Posterior vena cava (tissue), 2 donors: ENCODE measurements at regions not wholly inside any gene's neighbourhood (a gene's known extent, or its start where the extent isn't known, plus 50 kb on each side); places are given as distances from the start of the nearest gene placed in this dataset.

Source experiments
- DNase-seq: peaks from one replicate; pipeline ENCODE4 v3.0.0-alpha.2; 2020; ENCODE audit warnings: low spot score
- intact Hi-C, 2 donors: fragments of 100-400 bp; cut with DNase I; formaldehyde crosslinking; loops; one replicate each; pipeline versions ENCODE4 v1.14.1 to v1.14.2; 2022 to 2023
- donor health status: DM: yes; HTN: yes; CAD: no.
- donor health status: DM: yes; HTN: yes; CAD: no.

DNA sequence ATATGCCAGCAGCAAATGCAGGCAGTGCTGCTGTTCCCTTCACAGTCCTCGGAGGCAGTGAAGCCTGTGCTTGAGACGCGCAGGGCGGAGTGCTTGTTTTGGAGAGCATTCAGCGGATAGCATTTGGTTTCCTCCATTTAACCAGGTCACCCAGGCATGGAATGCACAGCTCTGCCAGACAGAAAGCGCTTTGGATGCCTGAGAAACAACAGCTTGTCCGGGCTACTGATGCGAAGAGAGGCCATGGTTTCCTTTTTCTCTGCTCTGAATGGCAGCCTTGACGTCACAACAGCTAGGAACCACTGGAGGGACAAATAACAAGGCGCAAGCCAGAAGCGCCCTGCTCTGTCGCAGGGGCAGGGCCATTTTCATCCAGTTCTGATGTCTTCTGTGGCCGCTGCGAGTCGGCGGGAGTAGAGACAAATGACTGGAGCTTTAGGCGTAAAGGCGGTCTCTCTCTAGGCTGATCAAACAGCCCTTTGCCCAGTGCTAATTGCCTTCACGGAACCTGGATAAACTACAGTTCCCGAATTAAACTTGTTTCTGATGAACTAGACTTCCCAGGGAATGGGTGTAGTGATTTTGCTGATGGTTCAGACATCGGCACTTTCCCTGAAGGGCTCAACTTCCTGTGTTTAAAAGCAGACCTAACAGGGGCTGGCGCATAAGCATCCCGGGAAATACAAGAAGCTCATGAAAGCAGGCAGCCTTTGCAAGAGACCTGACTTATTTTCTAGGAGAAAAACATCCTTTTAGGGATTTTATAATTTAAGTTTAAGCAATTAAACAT, 187.6 kb upstream of the KLF14 start:
- intact Hi-C loops: no loop called here

GRCh38 chr7:130922206-130923112, 188.5 kb upstream of the KLF14 start:
- intact Hi-C loops: no loop called here
- DNase-seq: no peak

More for the DNA sequence above, 187.6 kb upstream of the KLF14 start:
- peak; percentile 89 for DNase-seq

DNA sequence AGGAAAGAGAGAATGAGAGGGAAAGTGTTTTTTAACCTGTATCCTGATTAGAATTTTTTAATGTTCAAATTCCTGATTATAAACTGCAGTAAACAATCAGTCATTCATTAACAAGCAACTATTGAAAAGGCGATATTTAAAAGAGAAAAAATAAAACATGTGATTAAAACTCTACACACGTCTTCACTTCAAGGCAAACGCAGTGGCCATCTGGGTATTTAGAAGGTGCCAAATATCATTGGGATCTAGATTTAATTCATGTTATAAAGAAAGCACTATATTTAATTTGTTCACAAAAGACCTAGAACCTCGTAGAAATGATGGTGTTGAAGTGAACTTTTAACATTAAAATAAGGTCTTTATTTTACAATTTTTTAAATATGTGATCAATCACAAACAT, 189.4 kb upstream of the KLF14 start:
- intact Hi-C loops: no loop called here
- DNase-seq: no peak

DNA sequence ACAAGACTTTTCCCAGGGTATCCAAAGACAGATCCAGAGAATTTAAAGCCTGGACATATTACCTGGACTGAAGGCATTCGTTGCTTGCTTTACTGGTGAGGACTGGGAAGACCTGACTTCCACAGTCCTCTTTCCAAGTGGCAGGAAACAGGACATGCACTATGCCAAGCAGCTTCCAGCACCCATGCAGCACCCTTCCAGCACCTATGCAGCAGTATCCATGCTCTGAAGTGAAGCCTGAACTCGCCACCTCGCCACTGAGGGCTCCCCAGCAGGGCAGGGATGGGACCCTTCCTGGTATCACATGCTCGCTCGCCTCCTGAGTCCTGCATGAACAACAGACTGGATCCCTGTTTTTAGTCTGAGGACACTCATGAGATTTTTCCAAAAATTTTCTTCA, 189.9 kb upstream of the KLF14 start:
- intact Hi-C loops: no loop called here

DNA sequence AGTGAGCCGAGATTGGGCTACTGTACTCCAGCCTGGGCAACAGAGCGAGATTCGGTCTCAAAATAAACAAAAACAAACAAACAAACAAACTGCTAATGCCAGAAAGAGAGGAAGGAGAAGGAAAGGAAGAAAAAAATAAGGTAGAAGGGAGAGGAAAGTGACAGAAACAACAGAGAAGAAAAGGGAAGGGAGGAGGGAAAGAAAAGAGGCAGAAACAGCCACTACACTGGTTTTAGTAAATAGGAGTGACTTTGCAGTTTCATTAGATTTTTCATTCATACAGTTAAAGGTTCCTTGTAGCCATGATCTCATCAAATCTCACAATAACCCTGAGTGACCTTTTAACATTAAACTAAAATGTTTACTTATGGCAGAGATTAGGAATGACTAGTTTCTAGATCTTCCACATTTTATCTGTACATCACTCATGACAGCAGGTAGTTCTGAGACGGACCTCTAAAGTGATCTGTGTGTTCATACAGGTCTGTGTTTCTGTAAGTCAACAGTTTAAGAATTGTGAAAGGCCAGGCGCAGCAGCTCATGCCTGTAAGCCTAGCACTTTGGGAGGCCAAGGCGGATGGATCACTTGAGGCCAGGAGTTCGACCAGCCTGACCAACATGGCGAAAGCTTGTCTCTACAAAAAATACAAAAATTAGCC, 191.3 kb upstream of the KLF14 start:
- intact Hi-C loops: no loop called here
- no peak for DNase-seq

More for the DNA sequence above, 189.9 kb upstream of the KLF14 start:
- DNase-seq: no peak

DNA sequence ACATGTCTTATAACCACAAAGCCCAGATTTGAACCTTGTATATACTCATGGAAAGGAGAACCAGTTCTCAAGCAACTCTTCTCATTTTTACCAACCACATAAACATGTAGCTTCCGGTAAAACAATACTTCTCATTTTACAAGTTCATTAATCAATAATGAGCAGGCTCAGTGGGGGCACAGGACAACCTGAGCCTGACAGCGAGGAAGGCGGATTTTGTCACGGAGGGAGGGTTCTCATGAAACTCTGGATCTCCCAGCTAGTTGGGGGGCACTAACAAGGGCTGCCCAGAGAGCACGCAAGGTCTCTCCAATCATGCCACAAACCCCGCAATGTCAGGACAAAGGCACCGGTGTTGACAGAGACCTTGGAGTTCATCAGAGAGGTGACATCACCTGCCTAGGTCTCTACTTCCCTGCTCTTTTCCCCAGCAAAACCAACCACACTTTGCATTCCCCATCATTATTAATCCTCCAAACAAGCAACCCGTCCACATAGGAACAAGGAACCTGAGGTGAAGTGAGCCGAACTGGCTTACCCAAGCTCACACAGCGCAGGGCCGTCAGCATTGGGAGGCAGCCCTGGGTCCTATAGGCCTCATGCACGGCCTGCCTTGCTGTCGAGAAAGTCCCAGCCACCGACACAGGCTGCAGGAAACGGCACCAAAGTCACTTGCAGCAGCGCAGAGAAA, 192.1 kb upstream of the KLF14 start:
- DNase-seq: no peak
- intact Hi-C loops: no loop called here

GRCh38 chr7:130927062-130927461, 193.1 kb upstream of the KLF14 start:
- intact Hi-C loops: no loop called here

DNA sequence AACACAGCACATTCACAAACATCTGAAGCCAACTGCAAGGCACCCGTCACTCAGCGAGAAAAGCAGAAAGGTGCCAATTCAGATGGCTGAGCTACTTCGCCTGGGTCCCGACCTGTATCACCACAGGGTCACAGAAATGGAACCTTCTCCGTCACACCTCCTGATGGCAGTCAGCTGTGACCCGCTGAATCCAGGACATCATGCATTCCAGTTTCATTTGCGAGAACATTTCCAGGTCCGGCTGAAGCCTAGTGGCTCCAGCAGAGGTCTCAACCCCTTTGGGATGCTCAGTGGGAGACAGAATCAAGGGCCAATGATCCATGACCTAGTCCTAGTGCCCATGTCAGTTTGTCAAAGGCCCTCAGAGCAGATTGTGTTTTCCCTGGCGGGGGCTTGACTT, 193.6 kb upstream of the KLF14 start:
- DNase-seq: no peak
- intact Hi-C loops: no loop called here

More at GRCh38 chr7:130927062-130927461, 193.1 kb upstream of the KLF14 start:
- no peak for DNase-seq

DNA sequence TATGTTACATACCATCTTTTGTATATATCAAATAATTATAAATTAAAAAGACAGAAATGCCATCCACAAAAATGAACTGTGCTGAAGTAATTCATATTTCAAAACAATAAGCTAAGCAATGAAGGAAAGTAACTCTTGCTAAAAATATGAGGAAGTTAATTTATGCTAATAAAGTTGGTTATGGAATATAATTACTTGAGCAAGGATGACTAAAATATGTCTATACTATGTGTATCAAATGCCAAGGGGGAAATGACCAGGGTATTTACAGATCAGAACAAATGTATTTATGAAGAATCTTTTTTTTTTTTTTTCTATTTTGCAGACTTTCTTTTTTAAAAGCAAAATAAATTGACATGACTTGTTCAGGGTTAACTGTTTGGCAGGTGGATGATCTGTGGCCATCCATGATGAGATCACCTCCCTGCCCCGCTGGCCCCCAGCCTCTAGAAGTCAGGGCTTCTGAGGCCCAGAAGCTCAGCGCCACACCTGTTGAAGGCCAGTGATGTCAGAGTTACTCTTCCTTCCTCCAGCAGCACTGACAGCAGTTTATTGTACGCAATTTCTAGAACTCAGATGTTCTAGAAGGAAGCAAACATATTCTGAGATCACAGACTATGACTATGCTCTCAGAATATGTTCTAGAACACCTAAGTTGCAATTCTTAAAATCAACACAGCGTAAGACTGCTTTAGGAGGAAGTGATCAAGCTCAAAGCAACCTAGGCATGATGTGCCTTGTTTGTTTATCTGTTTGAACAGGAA, 196.1 kb upstream of the KLF14 start:
- no peak for DNase-seq
- intact Hi-C loops: no loop called here

DNA sequence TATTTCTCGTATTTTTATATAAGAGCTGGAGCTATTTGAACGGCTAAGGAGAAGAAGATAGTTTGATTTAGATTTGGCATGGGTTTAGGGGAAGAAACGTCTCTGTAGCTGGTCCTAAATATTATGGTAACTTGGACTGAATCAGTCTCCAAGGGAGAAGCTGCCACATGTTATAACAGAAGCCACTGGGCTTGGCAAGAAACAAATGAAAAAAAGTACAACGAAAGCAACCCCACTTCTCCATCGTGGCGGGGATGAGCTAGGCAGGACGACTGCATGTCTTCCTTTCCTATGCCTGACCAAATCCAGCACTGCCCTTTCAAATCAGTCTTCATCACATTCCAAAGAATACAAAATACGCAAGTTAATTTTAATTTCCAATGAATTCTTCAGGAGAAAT, 196.7 kb upstream of the KLF14 start:
- DNase-seq: no peak
- intact Hi-C loops: no loop called here

GRCh38 chr7:130931423-130931822, 197.4 kb upstream of the KLF14 start:
- no peak for DNase-seq
- intact Hi-C loops: no loop called here

- DNase-seq: no peak
- intact Hi-C loops: no loop called here
Observed at GRCh38 chr7:130932088-130932487, 198.1 kb upstream of the KLF14 start.

GRCh38 chr7:130932667-130933432, 198.8 kb upstream of the KLF14 start:
- intact Hi-C loops: no loop called here
- no peak for DNase-seq

DNA sequence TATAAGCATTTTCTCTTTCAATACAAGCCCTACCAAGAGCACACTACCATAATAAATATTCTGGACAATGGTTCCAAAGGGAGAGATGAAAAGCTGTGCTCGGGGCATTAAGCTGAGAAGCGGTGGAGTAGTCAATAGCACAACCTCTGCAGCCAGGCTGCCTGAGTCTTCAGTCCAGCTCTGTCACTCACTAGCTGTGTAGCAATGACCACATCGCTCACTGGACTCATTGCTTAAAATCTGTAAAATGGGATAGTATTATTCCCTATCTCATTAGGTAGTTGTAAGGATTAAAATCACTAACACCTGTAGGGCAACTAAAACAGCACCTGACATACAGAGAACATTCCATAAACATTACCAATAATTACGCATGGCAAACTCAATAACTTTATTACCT, 199.9 kb upstream of the KLF14 start:
- intact Hi-C loops: no loop called here
- DNase-seq: no peak

GRCh38 chr7:130935564-130936157, 201.7 kb upstream of the KLF14 start:
- intact Hi-C loops: no loop called here
- no peak for DNase-seq

DNA sequence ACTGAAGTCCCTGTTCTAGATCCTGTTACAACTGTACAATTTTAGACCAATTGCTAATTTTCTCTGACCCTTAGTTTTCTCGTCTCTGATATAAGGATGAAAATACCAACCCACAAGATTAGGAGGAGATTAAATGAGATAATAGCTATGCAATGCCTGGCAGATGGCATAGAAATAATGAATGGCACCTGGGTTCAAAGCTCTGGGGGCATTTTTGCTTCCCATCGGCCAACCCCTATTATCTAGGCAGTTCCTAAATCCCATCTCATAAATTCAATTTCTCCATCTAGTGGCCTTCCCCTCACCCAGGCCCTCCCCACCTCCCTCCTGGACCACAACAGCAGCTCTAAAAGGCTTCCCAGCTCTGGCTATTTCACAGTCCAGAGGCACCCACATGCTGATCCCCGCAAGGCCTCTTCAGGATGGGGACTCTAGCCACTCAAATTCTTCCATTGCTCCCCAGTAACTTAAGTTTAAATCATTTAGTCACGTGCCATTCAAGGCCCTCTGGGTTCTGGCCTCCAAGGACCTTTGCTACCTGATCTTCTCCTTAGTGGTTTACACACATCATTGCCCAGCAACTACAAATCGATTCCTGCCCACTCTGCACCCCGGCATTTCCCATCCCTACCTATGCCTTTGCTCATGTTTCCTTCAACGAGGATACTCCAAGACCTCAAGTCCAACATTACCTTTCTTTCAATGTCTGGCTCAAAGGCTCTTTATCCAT, 202.4 kb upstream of the KLF14 start:
- intact Hi-C loops: no loop called here
- no peak for DNase-seq

GRCh38 chr7:130937016-130937415, 203.0 kb upstream of the KLF14 start:
- no peak for DNase-seq
- intact Hi-C loops: no loop called here
